Fibroblast of skin of abdomen (primary cell): ENCODE measurements at regions not wholly inside any gene's neighbourhood (a gene's known extent, or its start where the extent isn't known, plus 50 kb on each side); places are given as distances from the start of the nearest gene placed in this dataset.
"Not testable (repeated sequence)": the region's sequence is repeated elsewhere in the genome, so short reads cannot be mapped to it uniquely, and the experiment has no call there.

Experiments used
- DNase-seq: peaks from one replicate; pipeline ENCODE4 v3.0.0-alpha.2; 2013

GRCh38 chr19:20287070-20287469 lies 120.1 kb downstream of the ZNF486 start:
- no peak for DNase-seq

GRCh38 chr19:20285876-20286275 lies 118.9 kb downstream of the ZNF486 start:
- DNase-seq: not testable (repeated sequence)

- DNase-seq: no peak
These were observed 112.5 kb downstream of the ZNF486 start for GRCh38 chr19:20279516-20279915.

GRCh38 chr19:20278342-20278741 lies 111.3 kb downstream of the ZNF486 start:
- DNase-seq: no peak

GRCh38 chr19:20276732-20277082 lies 109.7 kb downstream of the ZNF486 start:
- not testable (repeated sequence) for DNase-seq

GRCh38 chr19:20276011-20276731 lies 109.2 kb downstream of the ZNF486 start:
- DNase-seq: no peak

GRCh38 chr19:20273951-20274570 lies 107.0 kb downstream of the ZNF486 start:
- no peak for DNase-seq

GRCh38 chr19:20273376-20273775 lies 106.4 kb downstream of the ZNF486 start:
- no peak for DNase-seq

GRCh38 chr19:20272627-20273010 lies 105.6 kb downstream of the ZNF486 start:
- DNase-seq: not testable (repeated sequence)

GRCh38 chr19:20271927-20272626 lies 105.1 kb downstream of the ZNF486 start:
- DNase-seq: not testable (repeated sequence)

- DNase-seq: no peak
These were observed 104.4 kb downstream of the ZNF486 start for GRCh38 chr19:20271215-20271926.

GRCh38 chr19:20269461-20269860 lies 102.4 kb downstream of the ZNF486 start:
- DNase-seq: no peak

- not testable (repeated sequence) for DNase-seq
These were observed 94.5 kb downstream of the ZNF486 start for GRCh38 chr19:20261513-20261912.

- not testable (repeated sequence) for DNase-seq
These were observed 93.7 kb downstream of the ZNF486 start for GRCh38 chr19:20260738-20261137.

- DNase-seq: no peak
These were observed 92.6 kb downstream of the ZNF486 start for GRCh38 chr19:20259615-20260014.

GRCh38 chr19:20256606-20257005 lies 89.6 kb downstream of the ZNF486 start:
- no peak for DNase-seq

GRCh38 chr19:20254121-20254520 lies 87.1 kb downstream of the ZNF486 start:
- DNase-seq: no peak

- DNase-seq: no peak
These were observed 85.6 kb downstream of the ZNF486 start for GRCh38 chr19:20252613-20253012.

- DNase-seq: no peak
These were observed 83.6 kb downstream of the ZNF486 start for GRCh38 chr19:20250627-20251026.

- no peak for DNase-seq
These were observed 83.1 kb downstream of the ZNF486 start for GRCh38 chr19:20250121-20250520.
